Medulla oblongata (tissue), 1 donor: ENCODE measurements at regions not wholly inside any gene's neighbourhood (a gene's known extent, or its start where the extent isn't known, plus 50 kb on each side); places are given as distances from the start of the nearest gene placed in this dataset.

Source experiments
- DNase-seq: peaks from one replicate; pipeline ENCODE4 v3.0.0-alpha.2; 2015; ENCODE audit errors: extremely low spot score

DNA sequence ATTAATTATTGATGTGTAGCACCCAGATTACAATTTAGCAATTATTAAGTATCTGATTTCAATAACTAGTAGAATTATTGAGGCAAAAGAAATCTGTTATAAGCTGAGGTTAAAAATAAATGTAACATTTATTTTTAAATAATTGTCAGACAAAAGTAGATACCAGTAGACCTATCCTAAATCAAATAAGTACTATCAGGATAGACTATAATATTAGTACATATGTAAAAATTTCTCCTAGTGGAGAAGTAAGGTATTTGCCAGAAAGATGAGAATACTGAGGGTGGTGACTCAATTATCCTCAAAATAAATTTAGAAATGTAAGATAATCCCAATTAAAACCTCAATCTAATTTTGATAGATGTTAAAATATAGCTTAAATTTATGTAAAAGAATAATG, 377.8 kb upstream of the CHRM3 start:
- DNase-seq: no peak

DNA sequence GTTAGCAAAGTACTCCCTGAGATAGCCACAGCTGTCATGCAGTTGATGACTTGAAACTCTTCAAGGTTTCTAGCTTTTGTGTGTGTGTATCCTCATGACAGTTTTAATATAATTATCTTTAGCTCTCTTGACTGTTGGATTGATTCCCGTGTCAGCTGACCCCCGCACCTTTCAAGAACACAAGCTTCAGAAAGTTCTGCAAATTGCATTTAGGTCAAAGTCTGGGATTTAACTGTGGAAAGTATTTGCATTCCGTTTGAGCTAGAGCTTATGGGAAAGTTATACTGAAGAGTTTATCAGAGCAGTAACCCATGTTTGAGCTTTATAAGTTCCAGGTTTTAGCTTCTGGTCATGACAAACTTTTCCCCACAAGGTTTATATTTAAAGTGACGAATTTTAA, 380.1 kb upstream of the CHRM3 start:
- DNase-seq: no peak

DNA sequence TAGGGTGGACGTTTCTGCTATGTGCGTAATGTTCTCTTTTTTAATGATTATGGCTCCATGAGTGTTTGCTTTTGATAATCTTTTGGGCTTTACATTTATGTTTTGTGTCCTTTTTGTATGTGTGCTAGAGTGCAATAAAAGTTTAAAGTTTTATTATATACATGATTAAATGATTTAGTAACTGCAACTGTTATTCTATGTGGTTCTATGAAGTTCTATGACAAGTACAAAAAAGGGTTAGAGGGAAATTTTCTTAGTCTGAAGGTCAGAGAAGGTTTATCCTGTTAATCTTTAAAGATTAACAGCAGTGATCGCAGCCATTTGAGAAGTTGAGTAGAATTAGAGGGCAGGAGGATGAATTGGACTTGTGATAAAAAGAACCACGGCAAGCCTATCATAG, 386.4 kb upstream of the CHRM3 start:
- no peak for DNase-seq

DNA sequence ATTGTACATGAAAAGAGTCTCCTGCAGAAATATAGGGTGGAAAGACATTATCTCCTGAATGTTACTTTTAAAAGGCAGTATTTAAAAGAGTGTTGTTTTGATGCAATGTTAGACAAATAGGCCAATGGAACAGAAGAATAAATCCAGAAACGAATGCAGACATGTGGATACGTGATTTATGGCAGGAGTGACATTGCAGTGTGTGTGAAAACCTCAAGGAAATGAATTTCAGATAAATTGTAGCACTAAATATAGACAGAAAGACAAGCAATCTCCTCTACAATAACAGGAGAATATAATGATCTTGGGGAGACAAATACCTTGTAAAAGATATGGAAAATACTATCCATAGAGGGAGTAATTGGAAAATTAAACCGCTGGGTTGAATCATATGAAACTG, 387.8 kb upstream of the CHRM3 start:
- no peak for DNase-seq

DNA sequence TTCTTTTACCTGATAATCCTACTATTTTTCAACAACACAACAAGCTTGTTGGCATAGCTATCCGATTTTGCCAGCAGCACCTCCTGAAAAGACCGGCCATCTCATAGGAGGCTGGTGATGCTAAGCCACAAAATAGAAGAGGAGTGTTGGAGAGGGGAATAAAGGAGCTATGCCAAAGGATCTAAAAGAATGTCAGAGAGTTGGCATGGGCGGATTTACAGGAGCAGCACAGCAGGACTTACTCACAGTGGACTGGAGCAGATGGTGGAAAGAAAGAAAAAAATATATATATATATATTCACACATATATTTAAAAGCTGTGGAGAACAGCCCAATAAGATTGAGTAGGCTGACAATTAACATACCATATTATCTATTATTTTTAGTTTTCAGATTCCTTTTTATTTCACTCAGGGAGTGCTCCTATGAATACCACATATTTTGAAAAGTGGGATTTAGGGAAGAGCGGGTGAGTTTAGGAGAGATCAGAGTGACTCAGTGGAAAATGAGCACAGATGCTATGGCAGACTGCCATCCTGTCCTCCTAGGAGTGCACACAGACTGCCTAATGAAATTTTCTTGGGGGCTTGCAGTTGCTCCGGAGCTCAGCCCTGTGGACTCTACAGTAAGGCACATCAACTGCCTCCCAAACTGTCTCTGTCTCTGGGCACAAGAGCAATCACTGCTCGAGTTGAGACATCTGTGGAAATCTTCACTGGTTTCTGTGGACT, 394.4 kb upstream of the CHRM3 start:
- DNase-seq: no peak

DNA sequence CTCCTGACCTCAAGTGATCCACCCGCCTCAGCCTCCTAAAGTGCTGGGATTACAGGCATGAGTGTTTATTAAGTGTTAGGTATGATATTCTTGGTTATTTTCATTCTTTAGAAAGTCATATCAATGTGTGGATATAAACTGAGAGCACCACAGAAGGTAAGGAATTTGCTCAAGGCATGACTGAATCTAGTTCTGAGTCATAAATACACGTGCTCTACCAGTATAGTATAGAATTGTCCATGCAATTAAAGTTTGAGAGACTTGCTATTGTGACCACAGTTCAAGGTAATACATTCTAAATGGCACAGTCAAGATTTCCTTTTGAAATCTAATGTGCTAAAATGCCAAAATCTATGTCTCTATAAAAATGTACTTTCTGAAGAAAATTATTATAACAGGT, 401.1 kb upstream of the CHRM3 start:
- no peak for DNase-seq

DNA sequence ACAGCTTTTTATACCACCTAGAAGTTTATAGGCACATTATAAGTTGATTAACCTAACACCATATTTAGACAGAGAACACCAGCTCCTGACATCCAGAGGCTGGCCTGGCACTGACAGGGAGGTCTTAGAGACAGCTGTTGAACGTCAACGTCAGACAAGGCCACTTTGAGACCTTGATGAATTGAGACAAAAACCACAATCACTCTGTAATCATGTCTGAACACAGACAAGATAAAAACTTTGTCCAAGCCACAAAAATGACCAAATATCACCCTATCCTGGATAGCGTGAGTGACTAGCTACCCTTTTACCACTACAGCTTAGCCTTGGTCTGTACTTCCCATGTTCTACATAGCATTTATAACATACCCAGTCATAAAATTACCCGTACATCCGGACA, 403.6 kb upstream of the CHRM3 start:
- DNase-seq: no peak

DNA sequence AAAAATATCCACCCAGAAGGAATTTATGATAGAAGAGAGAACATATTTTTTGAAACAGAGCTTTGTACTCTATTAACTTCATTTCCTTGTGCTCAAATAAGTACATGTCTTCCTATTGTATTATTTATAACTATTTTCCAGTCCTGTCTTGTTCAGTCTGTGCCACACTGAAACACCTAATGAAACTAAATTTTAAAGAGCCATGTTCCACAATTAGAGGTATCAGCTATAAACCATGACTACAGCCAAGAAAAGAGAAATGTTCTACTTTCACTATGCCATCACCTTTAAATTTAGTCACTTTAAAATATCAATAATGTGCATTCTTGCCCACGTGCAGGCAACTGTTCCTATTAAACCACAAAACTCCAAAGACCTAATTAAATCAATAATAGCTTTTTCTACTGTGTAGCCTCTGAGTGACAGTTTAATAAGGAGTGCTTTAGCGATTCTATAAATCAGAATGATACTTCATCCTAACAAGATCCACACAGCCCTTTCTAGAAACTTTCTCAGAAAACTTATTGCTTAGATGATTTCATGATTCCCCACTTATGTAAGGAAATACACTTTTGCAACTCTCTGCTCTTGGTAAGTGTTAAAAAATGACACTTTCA, 404.9 kb upstream of the CHRM3 start:
- DNase-seq: no peak

DNA sequence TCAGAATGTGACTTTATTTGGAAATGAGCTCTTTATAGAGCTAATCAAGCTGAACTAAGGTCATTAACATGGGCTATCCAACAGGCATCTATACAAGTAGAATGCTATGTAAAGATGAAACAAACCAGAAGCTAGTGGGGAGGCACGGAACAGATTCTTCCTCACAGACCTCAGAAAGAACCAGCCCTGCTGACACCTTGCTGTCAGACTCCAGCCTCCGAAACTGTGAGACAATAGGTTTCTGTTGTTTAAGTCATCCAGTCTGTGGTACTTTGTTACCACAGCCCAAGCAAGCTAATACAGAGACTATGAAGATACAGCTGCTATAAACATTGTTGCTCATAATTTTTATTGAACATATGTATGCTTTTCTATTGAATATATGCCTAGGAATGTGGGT, 406.3 kb upstream of the CHRM3 start:
- no peak for DNase-seq

DNA sequence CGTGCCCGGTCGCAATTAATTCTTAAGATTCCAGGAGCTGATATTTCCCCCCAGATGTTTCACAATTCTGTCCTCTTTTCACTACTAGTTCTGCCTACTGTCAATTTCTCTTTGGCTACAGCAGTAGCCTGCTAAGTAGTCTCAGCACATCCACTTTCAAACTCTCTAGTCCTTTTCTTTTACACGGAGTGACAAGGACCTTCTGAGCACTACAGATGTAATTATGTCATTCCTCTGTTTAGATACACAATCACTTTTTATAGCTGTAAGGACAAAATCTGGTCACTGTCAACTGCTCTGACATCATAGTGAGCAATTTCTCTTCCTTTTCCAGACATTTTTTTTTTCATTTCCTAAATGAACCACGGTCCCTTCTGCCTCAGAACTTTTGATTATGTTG, 421.7 kb upstream of the CHRM3 start:
- DNase-seq: no peak

DNA sequence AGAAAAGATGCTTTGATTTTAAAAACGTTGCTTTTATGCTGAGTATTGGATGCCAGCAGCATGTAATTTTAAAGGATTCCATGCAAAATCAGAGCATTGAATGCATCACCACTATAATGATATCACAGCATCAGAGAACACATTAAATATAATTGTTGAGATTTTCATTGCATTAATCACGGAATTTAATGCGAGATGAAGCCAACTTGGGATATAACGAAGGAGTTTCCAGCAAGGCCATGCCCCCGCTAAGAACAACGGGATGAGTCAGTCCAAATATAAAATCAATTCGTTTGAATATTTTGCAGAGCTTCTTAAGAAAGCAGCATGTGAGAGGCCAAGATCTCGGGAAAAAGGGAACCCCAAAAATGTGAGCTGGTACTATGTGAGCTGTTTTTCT, 423.4 kb upstream of the CHRM3 start:
- no peak for DNase-seq

DNA sequence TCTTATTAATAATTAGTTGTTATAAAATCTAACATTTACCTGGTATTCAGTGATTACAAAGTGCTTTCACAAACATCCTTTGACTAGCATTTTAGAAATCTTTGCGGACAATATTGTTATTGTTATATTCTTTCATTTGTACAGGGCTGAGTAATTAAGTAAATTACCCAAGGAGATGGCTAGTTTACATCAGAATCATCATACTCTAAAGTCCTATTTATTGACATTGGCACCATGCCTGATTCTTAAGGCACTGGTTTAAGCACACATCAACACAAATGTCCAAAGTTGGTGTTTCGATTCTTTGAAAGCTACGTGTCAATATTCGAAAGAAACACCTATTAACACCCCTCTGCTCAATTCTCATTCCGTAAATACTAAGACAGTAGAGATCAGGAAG, 424.6 kb upstream of the CHRM3 start:
- no peak for DNase-seq

DNA sequence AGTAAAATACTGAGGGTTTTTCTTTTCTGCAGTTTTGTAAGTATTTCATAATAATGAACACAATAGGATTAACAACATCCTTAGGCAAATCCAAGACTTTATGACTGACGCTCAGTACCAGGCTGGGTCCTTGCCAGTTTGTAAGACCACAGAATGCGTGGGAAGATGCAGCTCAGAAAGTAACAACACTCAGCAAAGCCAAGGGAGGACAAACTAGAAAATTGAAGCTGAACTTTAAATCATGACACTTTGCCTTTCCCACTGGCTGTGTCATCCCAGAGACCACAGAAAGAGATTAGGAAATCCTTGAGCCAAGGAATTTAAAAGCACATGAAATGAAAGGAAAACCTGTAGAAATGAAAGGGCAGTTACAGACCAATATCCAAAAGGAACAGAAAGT, 426.3 kb upstream of the CHRM3 start:
- DNase-seq: no peak

DNA sequence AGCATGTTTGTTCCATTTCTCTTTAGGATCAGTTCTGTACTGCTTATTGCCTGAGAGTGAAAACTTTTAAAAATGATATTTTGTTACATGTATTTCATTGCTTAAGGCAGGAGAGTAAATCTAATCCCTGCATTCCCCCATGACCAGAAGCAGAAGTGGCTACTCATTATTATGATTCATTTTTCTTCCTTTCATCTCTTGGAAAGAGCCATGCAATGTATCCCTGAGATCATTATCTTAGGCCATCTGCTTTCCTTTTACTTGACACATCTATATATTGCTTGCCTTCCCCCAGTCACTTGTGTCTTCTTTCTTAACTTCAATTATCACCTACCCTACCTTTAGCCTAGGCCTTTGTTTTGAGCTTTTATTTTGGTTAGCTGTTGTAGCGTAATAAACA, 430.4 kb upstream of the CHRM3 start:
- DNase-seq: no peak

DNA sequence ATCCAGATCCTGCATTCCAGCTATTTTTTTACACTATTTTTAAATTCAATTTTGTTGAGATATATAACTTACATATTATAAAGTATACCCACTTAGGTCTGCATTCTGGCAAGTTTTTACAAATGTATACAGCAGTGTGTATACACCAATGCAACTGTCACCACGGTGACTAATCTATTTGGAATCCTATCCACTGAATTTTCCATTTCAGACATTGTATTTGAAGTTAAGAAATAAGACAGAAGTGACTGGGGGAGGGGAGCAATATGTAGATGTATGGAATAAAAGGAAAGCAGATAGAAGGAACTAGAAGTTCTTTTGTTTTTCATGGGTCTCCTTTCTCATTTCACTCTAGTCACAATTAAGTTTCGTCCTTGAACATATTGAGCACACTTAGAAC, 431.5 kb upstream of the CHRM3 start:
- no peak for DNase-seq

DNA sequence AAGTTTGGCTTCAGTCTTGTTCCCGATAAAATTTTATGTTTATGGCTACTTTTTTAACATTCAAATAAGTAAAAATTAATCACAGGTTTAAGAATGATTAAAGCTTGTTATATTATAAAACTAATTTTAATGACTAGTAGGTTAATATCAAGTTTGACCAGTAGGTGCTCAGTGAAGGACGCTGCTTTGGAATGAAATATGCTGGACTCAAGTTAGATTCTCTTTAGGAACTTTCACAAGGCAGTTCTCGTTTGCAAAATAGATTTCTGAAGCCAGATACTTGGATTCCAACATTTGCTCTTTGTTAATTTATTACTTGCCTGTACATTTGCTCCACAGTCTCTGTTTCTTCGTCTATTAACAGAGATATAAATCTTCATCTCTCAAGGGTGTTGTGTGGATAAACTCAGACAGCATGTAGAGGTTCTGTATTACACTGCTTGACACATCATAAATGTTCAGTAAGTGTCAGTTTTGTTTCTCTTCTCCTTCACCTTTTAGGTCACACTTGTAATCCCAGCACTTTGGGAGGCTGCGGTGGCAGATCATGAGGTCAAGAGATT, 432.8 kb upstream of the CHRM3 start:
- DNase-seq: no peak

DNA sequence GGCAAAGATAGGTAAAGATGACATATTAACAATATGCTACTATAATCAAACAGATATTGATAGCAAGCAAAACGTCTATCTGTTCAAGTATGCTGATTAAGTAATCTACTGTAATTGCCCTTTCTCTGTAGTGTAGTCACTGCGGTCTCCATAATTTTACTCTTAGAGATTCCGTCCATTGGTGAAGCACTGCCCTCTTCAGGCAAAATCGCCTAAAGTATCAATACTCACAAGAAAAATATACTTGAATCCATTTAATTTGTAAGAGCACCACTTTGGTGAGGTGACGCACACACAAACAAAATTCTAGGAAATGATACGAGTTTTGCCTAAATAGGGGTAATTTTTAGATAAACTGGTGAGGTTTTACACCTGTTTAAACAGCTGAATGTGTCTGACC, 434.6 kb upstream of the CHRM3 start:
- DNase-seq: peak; percentile 45

DNA sequence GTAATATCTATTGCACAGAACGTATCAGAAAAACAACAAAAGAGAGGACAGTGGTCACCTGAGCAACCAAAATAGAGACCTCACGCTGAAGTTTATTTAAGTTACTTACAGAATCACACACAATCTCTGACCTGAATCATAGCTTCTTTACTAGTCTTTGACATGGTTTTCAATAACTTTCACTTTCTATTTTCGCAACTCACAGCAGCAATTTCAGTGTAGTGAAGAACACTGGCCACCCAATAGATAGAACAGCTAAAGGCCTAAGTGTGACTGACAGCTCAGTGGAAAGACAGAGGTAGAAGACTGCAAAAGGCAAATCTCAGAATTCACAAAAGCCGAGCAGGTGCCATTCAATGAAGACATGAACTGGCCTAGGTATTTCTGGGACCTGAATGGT, 435.6 kb upstream of the CHRM3 start:
- DNase-seq: no peak

DNA sequence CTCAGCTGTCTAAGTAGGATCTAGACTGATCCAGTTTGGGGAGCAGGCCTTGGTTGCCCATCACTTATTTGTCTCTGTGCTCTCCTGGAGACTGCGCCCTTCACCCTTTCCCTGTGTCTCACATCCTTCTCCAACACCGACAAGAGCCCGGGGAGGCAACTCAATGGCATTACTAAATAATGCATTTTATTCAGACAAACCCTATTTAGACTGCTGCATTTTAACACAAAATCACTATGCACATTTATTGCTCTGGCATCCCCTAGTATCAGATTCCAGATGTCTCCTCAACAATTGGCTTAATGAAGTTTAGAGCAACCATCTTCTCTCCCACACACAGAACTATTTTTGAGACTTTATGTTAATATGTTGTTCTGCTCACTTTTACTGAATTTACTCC, 436.4 kb upstream of the CHRM3 start:
- no peak for DNase-seq

DNA sequence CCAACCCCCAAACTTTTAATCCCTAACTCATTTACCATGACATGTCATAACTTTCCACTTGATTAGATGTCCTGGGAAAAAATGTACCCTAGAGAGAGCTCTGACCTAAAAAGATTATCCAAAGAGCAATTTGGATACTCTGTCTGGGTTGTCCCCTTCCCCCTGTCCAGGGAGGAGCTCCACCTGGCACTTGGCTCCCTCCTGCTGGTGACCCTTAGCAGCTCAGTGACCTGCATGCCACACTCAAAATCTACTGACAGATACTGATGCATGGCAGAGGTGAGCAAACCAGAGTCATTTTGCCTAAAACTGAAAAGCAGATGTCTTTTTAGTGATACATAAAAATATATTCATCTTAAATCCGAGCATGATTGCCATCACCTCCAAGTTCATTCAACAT, 442.3 kb upstream of the CHRM3 start:
- DNase-seq: no peak

DNA sequence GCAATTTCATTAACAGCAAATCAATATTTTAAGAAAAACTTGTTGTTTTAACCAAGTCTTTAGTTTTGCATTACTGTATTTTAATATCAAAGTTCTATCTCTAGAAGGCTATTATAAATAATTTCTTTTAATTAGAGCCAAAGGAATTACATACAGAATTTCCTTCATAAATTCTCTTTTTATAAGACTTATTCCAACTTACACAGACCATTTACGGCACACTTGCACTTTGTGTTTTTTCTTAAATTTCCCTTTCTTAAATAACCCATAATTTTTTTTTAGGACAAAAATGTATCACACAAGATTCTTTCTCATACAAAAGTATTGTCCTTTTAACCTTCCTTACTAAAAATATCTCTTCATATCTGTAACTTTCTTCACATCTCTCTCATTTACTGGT, 458.5 kb upstream of the CHRM3 start:
- DNase-seq: no peak

DNA sequence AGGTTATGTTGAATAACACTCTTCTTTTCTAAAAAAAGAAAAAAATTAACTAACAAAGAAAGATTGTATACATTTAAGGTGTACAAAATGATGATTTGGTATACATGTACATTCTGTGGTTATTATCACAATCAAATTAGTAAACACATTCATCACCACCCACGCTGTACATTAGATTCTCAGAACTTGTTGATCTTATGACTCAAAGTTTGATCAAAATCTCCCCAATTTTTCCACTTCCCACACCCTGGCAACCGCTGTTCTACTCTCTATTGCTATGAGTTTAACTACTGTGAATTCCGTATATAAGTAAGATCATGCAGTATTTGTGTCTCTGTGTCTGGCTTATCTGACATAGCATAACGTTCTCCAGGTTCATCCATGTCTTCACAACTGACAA, 469.5 kb upstream of the CHRM3 start:
- no peak for DNase-seq

DNA sequence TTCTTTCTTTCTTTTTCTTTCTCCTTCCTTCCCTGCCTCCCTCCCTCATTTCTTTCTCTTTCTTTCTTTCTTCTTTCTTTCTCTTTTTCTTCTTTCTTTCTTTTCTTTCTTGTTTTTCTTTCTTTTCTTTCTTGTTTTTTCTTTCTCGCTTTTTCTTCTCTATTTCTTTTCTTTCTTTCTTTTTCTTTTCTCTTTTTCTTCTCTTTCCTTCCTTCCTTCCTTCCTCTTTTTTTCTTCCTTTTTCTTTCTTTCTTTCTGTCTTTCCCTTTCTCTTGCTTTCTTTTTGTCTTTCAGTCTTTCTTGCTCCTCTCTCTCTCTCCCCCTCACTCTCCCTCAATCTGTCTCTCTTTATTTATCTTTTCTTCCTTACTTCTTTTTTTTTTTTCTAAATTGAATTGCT, 472.0 kb upstream of the CHRM3 start:
- no peak for DNase-seq

DNA sequence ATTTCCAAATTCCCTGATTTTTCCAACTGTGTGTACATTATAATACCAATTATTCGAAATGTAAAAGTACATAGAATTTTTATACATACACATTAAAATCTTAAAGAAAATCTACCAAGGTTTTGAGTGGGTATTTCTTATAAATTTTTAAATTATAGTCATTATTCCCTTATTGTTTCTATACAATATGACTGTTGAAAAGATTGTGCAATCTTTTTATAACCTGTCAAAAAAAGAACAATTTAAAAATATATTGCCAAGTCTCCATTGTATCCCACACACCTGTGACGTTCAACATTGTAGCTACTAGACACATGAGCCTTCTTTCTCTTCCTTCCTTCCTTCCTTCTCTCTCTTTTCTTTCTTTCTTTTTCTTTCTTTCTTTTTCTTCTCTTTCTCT, 473.2 kb upstream of the CHRM3 start:
- no peak for DNase-seq
